ENCODE measurements at regions not wholly inside any gene's neighbourhood (a gene's known extent, or its start where the extent isn't known, plus 50 kb on each side); places are given as distances from the start of the nearest gene placed in this dataset.

DNA sequence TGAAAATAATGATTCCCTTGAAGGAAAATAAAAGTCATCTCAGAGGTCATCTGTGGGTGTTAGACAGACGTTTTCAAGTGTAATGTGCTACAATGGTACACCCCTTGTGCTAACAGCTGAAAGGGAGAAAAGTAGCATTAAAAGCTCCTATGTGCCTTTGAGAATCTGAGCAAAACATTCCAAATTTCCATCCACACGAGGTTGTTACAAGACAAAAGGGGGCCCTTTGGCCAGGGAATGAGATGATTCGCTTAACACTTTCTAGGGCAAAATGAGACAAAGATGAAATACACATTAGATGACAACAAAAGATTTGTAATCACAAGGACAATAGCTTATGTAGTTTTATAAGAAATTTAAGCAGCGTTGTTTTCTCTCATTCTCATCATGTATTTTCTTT lies 303.6 kb downstream of the LMX1A start:
- H3K4me3 ChIP-seq (ENCODE audit: low read length) = no peak overlapping the region
- no peak for DNase-seq (ENCODE audit: low read depth)
- TF ChIP-seq, protein P1, sequence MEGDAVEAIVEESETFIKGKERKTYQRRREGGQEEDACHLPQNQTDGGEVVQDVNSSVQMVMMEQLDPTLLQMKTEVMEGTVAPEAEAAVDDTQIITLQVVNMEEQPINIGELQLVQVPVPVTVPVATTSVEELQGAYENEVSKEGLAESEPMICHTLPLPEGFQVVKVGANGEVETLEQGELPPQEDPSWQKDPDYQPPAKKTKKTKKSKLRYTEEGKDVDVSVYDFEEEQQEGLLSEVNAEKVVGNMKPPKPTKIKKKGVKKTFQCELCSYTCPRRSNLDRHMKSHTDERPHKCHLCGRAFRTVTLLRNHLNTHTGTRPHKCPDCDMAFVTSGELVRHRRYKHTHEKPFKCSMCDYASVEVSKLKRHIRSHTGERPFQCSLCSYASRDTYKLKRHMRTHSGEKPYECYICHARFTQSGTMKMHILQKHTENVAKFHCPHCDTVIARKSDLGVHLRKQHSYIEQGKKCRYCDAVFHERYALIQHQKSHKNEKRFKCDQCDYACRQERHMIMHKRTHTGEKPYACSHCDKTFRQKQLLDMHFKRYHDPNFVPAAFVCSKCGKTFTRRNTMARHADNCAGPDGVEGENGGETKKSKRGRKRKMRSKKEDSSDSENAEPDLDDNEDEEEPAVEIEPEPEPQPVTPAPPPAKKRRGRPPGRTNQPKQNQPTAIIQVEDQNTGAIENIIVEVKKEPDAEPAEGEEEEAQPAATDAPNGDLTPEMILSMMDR (IDR thresholded peaks at IDR 0.05; ENCODE audit: insufficient read depth, low read depth, low read length, missing control alignments) = no peak

DNA sequence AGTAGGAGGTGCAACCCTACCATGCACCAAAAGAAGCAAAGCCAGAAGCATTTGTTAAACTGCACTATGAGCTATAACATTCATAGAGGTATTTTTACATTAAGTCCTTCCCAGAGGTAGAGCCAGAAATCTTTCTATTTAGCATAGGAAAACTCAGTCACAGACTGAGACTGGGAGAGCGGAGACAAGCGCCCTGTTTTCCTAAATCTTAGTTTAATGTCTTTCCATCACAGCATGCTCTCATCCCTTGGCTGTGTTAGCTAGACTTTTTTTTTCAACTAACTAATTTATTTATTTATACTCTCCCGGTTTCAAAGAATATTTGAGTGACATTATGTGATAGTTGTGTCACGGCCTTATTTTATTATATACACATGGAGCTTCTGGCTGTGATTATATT lies 304.1 kb downstream of the LMX1A start:
- H3K4me3 ChIP-seq (ENCODE audit: low read length) = no peak overlapping the region
- TF ChIP-seq, protein P1 (IDR thresholded peaks at IDR 0.05; ENCODE audit: insufficient read depth, low read depth, low read length, missing control alignments) = no peak

DNA sequence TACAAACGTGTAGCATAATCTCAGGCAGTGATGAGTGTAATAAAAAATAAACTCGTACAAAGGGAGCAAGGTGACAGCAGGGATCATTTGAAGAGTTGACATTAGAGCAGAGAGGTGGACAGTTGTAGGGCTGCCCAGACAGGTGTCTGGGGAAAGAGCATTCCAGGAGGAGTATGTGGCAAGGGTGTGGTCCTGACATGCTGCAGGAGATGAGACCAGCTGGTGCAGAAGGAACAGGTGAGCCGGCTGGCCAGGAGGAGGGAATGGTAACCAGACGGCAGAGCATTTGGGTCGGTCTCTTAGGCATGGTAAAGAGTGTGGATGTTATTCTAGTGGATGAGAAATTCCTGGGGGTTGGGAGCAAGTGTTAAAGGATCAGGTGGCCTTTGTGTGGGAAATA lies 306.3 kb downstream of the LMX1A start:
- peak; percentile 49 for DNase-seq (ENCODE audit: low read depth)
- TF ChIP-seq, protein P1 (IDR thresholded peaks at IDR 0.05; ENCODE audit: insufficient read depth, low read depth, low read length, missing control alignments) = no peak
- H3K4me3 ChIP-seq (ENCODE audit: low read length) = no peak overlapping the region

More for the DNA sequence above, 304.1 kb downstream of the LMX1A start:
- no peak for DNase-seq (ENCODE audit: low read depth)

DNA sequence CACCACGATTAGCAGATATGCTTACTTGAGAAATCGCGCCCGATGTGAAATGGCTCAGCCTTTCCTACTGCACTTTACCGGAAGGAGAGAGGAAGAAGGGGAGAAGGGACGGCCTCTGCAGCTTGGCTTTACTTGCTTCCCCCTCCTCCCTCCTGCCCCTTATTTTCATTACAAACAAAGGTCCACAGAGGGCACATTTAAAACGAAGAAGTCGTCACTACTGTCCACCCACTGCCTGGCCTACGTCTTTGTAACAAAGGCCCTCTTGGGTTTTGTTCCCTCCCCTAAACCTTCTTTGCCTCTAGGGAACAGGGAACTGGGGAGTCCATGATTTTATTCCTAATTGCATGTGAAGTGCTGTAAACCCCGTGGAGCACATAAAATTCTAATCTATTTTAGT lies 308.5 kb downstream of the LMX1A start:
- DNase-seq (ENCODE audit: low read depth) = no peak
- TF ChIP-seq, protein P1 (IDR thresholded peaks at IDR 0.05; ENCODE audit: insufficient read depth, low read depth, low read length, missing control alignments) = no peak
- H3K4me3 ChIP-seq (ENCODE audit: low read length) = no peak overlapping the region

DNA sequence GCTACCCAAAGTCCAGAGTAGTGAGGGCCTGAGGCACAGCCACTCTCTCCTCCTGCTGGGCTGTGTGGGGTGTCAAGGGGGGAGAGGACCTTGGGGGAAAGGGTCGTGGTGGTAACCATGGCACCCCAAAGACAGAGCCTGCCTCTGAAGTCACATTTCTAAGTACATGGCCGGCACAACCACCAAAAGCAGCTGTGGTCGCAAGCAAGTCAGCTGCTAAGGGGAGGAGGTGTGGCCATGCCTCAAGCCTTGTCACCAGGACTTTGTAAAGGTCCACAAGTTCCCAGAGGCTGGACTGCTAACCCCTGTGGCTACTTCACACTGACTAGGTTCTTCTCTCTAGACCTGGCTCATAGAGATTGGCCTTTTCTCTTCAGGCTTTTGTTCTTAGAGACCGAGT lies 310.6 kb downstream of the LMX1A start:
- TF ChIP-seq, protein P1 (IDR thresholded peaks at IDR 0.05; ENCODE audit: insufficient read depth, low read depth, low read length, missing control alignments) = no peak
- no peak overlapping the region for H3K4me3 ChIP-seq (ENCODE audit: low read length)
- no peak for DNase-seq (ENCODE audit: low read depth)

DNA sequence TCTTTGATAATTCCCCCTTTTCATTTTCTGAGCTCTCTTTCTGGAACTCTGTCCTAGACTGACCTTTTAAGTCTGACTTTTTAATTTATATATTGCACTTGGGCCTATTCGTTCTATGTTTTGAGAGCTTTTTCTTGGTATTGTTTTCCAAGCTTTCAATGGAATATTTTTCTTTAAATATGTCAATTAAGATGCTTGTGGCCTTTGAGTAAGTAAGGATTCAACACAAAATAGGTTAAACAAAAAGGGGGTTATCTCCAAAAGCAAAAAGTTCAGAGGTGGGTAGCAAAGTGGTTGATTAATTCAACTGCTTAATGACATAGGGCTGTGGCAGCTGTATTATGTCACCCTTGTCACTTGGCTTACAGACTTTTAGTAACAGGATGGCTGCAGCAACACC lies 315.9 kb downstream of the LMX1A start:
- TF ChIP-seq, protein P1 (IDR thresholded peaks at IDR 0.05; ENCODE audit: insufficient read depth, low read depth, low read length, missing control alignments) = no peak

DNA sequence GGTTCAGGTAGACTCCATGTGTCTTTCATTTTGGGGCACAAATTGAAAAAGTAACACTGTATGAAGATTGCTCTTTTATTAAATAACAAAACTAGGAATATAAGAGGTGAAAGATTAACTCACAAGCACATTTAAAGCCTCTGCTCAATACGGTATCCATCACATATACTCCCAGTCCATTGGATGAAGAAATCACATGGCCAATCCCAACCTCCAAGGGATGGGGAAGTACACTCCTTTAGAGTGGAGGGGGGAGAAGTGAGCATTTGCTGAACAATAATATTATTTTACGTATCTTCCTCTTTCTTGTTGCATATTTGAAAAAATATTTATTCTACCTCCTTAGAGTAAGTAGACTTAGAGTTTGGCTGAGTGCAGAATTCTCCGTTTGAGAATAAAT lies 316.5 kb downstream of the LMX1A start:
- TF ChIP-seq, protein P1 (IDR thresholded peaks at IDR 0.05; ENCODE audit: insufficient read depth, low read depth, low read length, missing control alignments) = no peak
- no peak overlapping the region for H3K4me3 ChIP-seq (ENCODE audit: low read length)
- no peak for DNase-seq (ENCODE audit: low read depth)

More for the DNA sequence above, 315.9 kb downstream of the LMX1A start:
- no peak for DNase-seq (ENCODE audit: low read depth)
- no peak overlapping the region for H3K4me3 ChIP-seq (ENCODE audit: low read length)

Measured in epithelial cell of esophagus (primary cell).